ENCODE measurements at regions not wholly inside any gene's neighbourhood (a gene's known extent, or its start where the extent isn't known, plus 50 kb on each side); places are given as distances from the start of the nearest gene placed in this dataset.

DNA sequence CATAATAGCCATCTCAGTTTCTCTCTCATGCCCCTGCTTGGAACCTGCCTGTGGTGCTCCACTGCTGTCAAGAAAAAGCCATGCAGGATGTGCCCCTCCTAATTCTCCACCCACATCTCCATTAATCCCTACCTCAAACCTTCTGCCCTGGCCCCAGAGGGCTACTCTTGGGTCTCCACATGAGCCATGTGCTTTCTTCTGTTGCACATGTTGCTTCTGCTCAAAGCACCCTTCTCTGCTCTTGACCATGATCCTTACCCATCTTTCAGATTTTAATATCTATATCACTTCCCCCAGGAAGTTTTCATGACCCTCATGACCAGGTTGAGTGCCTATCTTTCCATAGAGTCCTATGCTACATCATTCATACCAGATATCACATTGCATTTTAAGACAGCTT, 514.2 kb downstream of the RPS24 start:
- Histone ChIP-seq H3K4me2 (replicated peaks; ENCODE audit: low read depth, low read length, poor library complexity, severe bottlenecking) (no peak overlapping the region), H3K27me3 (replicated peaks in 1 of 4; ENCODE audit: control extremely low read depth in 1 of 4, control insufficient read depth in 3 of 4, insufficient read depth in 4 of 4, low read length in 3 of 4) (peaks cover 0 to 17% (median 1%) of the 10 kb centered on the region in 4 experiments), H3K27ac (ENCODE audit: low read length in 2 of 2) (no peak overlapping the region), H3K9ac (ENCODE audit: low read length) (no peak overlapping the region), H3K4me1 (ENCODE audit: control insufficient read depth in 2 of 2, insufficient read depth in 2 of 2, low read length in 2 of 2) (no peaks in the 10 kb centered on the region), H3K79me2 (ENCODE audit: control insufficient read depth, insufficient read depth, low read length) (no peaks in the 10 kb centered on the region), H3K4me3 (ENCODE audit: control extremely low read depth in 1 of 5, extremely low read depth in 1 of 5, insufficient read depth in 1 of 5, low read depth in 2 of 5, low read length in 4 of 5) (no peak overlapping the region), H3K36me3 (replicated peaks in 1 of 2; ENCODE audit: control extremely low read depth in 1 of 2, control insufficient read depth in 1 of 2, extremely low read depth in 1 of 2, insufficient read depth in 2 of 2, low read length in 1 of 2) (no peaks in the 10 kb centered on the region), H2AFZ (ENCODE audit: insufficient read depth, low read depth, low read length, poor library complexity, severe bottlenecking) (no peak overlapping the region), H3K9me3 (ENCODE audit: control extremely low read depth in 1 of 3, control insufficient read depth in 2 of 3, insufficient read depth in 1 of 3, low read length in 2 of 3) (no peaks in the 10 kb centered on the region), H4K20me1 (ENCODE audit: control insufficient read depth, insufficient read depth, low read length, poor library complexity, severe bottlenecking) (no peaks in the 10 kb centered on the region)
- Mint-ChIP-seq H3K9me3 (ENCODE audit: insufficient read depth) (no peaks in the 10 kb centered on the region), H3K27me3 (peaks cover 25% of the 10 kb centered on the region), H3K4me3 (no peak overlapping the region), H3K27ac (no peak overlapping the region), H3K4me1 (no peaks in the 10 kb centered on the region)
- CTCF ChIA-PET = no interaction called here
- intact Hi-C loops (cut with micrococcal nuclease) = no loop called here
- DNase-seq (no peak), ATAC-seq (ENCODE audit: low read depth) (no peak)
- no peak for TF ChIP-seq EZH2 (IDR thresholded peaks at IDR 0.05; ENCODE audit: borderline replicate concordance, insufficient read depth, low read depth, low read length, poor library complexity, severe bottlenecking)
- TF ChIP-seq, protein P1, sequence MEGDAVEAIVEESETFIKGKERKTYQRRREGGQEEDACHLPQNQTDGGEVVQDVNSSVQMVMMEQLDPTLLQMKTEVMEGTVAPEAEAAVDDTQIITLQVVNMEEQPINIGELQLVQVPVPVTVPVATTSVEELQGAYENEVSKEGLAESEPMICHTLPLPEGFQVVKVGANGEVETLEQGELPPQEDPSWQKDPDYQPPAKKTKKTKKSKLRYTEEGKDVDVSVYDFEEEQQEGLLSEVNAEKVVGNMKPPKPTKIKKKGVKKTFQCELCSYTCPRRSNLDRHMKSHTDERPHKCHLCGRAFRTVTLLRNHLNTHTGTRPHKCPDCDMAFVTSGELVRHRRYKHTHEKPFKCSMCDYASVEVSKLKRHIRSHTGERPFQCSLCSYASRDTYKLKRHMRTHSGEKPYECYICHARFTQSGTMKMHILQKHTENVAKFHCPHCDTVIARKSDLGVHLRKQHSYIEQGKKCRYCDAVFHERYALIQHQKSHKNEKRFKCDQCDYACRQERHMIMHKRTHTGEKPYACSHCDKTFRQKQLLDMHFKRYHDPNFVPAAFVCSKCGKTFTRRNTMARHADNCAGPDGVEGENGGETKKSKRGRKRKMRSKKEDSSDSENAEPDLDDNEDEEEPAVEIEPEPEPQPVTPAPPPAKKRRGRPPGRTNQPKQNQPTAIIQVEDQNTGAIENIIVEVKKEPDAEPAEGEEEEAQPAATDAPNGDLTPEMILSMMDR (IDR thresholded peaks at IDR 0.05) = no peak
- POLR2A ChIA-PET = no interaction called here

DNA sequence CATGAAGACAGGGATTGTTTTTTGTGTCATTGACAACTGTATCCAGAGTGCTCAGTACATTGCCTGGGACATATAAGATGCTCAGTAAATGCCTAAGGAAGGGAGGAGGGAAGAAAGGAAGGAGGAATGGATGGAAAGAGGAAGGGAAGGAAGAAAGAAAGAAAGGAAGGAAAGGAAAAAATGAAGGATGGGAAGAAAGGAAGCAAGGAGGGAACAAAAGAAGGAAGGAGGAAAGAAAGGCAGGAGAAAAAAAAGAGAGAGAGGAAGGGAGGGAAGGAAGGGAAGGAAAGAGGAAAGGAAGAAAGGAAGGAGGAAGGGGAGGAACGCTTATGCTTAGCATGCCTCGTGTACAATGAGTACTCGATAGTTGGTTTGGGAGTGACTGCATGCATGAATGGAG, 514.7 kb downstream of the RPS24 start:
- ChIA-PET POLR2A (no interaction called here), CTCF (no interaction called here)
- Mint-ChIP-seq H3K27me3 (peaks cover 25% of the 10 kb centered on the region), H3K9me3 (ENCODE audit: insufficient read depth) (no peaks in the 10 kb centered on the region), H3K27ac (no peak overlapping the region), H3K4me3 (no peak overlapping the region), H3K4me1 (no peaks in the 10 kb centered on the region)
- 90% methylated on average over 3 of the region's 3 CpGs for WGBS (ENCODE audit: insufficient coverage)
- H3K79me2 ChIP-seq (ENCODE audit: control insufficient read depth, insufficient read depth, low read length) = no peaks in the 10 kb centered on the region
- H2AFZ ChIP-seq (ENCODE audit: insufficient read depth, low read depth, low read length, poor library complexity, severe bottlenecking) = no peak overlapping the region
- no peak for DNase-seq
- no peak overlapping the region for H3K4me3 ChIP-seq (ENCODE audit: control extremely low read depth in 1 of 5, extremely low read depth in 1 of 5, insufficient read depth in 1 of 5, low read depth in 2 of 5, low read length in 4 of 5)
- H3K27me3 ChIP-seq (replicated peaks in 1 of 4; ENCODE audit: control extremely low read depth in 1 of 4, control insufficient read depth in 3 of 4, insufficient read depth in 4 of 4, low read length in 3 of 4) = peaks cover 0 to 17% (median 1%) of the 10 kb centered on the region in 4 experiments
- no peak overlapping the region for H3K4me2 ChIP-seq (replicated peaks; ENCODE audit: low read depth, low read length, poor library complexity, severe bottlenecking)
- no peaks in the 10 kb centered on the region for H3K9me3 ChIP-seq (ENCODE audit: control extremely low read depth in 1 of 3, control insufficient read depth in 2 of 3, insufficient read depth in 1 of 3, low read length in 2 of 3)
- H3K4me1 ChIP-seq (ENCODE audit: control insufficient read depth in 2 of 2, insufficient read depth in 2 of 2, low read length in 2 of 2) = no peaks in the 10 kb centered on the region
- H3K27ac ChIP-seq (ENCODE audit: low read length in 2 of 2) = no peak overlapping the region
- H3K36me3 ChIP-seq (replicated peaks in 1 of 2; ENCODE audit: control extremely low read depth in 1 of 2, control insufficient read depth in 1 of 2, extremely low read depth in 1 of 2, insufficient read depth in 2 of 2, low read length in 1 of 2) = no peaks in the 10 kb centered on the region
- no peaks in the 10 kb centered on the region for H4K20me1 ChIP-seq (ENCODE audit: control insufficient read depth, insufficient read depth, low read length, poor library complexity, severe bottlenecking)
- TF ChIP-seq, protein P1 (IDR thresholded peaks at IDR 0.05) = no peak
- no peak for TF ChIP-seq EZH2 (IDR thresholded peaks at IDR 0.05; ENCODE audit: borderline replicate concordance, insufficient read depth, low read depth, low read length, poor library complexity, severe bottlenecking)
- no peak for ATAC-seq (ENCODE audit: low read depth)
- no peak overlapping the region for H3K9ac ChIP-seq (ENCODE audit: low read length)
- intact Hi-C loops (cut with micrococcal nuclease) = no loop called here
